HepG2 (cell line): ENCODE measurements at regions not wholly inside any gene's neighbourhood (a gene's known extent, or its start where the extent isn't known, plus 50 kb on each side); places are given as distances from the start of the nearest gene placed in this dataset.

Experiments
- ATAC-seq: fragments of 200-7000 bp; cut with Tn5 transposase; 3 replicates; pipeline ENCODE4 v1.9.1; 2020; ENCODE audit warnings: mild to moderate bottlenecking, moderate library complexity
- BruUV-seq: library from RNA; stranded (reverse); fragments of 400-500 nt; replicated peaks from 2 replicates; lab custom pipeline; 2021; lab: Mats Ljungman, UMichigan
- CTCF ChIA-PET: fragments of 300-600 bp; formaldehyde crosslinking; extraction: SDS; loops from one replicate; lab custom pipeline; 2021; ENCODE audit warnings: low total read pairs, inconsistent platforms, low intra/inter-chr PET ratio; lab: Yijun Ruan, JAX
- POLR2A ChIA-PET: fragments of 350-600 bp; sonication (Branson Sonifier 250); formaldehyde crosslinking; loops from one replicate; lab custom pipeline; 2020; ENCODE audit warnings: antibody characterized with exemption, inconsistent platforms; lab: Yijun Ruan, JAX
- DNase-seq: peaks from one replicate; pipeline ENCODE4 v3.0.0-alpha.2; 2015; ENCODE audit warnings: low spot score
- FAIRE-seq: peaks from 3 replicates; lab custom pipeline; 2011; peaks lifted over from hg19 to GRCh38; lab: Jason Lieb, UNC
- H2AFZ ChIP-seq: one replicate; pipeline ENCODE4 v1.6.1; 2011; ENCODE audit warnings: low read length, inconsistent platforms
- H3K27ac ChIP-seq: fragments of 300-600 bp; 3 replicates; pipeline ENCODE4 v1.8.0; 2011; ENCODE audit warnings: mixed run types, mild to moderate bottlenecking, mixed read lengths, low read length, inconsistent platforms; ENCODE audit not compliant: insufficient read depth; ENCODE audit errors: extremely low read length
- H3K27me3 ChIP-seq, 2 experiments: fragments of 200-600 bp in 1 of 2; 2 replicates in 1 of 2; 3 replicates in 1 of 2; pipeline versions ENCODE4 v1.6.0 to v1.8.0; 2011; ENCODE audit warnings: low read length in 2 of 2, mild to moderate bottlenecking in 2 of 2, moderate library complexity in 2 of 2, inconsistent platforms in 1 of 2; ENCODE audit not compliant: insufficient read depth in 2 of 2, control insufficient read depth in 1 of 2
- H3K36me3 ChIP-seq, 2 experiments: fragments of 200-600 bp in 1 of 2; replicated peaks in 1 of 2; 2 replicates in 1 of 2; 3 replicates in 1 of 2; pipeline versions ENCODE4 v1.5.1 to v1.8.0; 2011; ENCODE audit warnings: low read length in 2 of 2, inconsistent platforms in 1 of 2; ENCODE audit not compliant: insufficient read depth in 2 of 2, control insufficient read depth in 1 of 2
- H3K4me1 ChIP-seq: 2 replicates; pipeline ENCODE4 v1.5.1; 2012; ENCODE audit warnings: low read length, inconsistent platforms; ENCODE audit not compliant: insufficient read depth
- H3K4me2 ChIP-seq: 2 replicates; pipeline ENCODE4 v1.6.0; 2011; ENCODE audit warnings: low read depth, low read length, inconsistent platforms
- H3K4me3 ChIP-seq, 3 experiments: fragments of 200-600 bp in 1 of 3; sonication (generic), shearing (Covaris generic) in 1 of 3; replicated peaks in 1 of 3; 2 replicates each; pipeline ENCODE4 v1.5.1; 2011 to 2016; ENCODE audit warnings: low read length in 3 of 3, inconsistent platforms in 2 of 3, low read depth in 2 of 3, mild to moderate bottlenecking in 2 of 3, control low read depth in 1 of 3, mixed read lengths in 1 of 3; ENCODE audit not compliant: insufficient read depth in 1 of 3
- H3K79me2 ChIP-seq: one replicate; pipeline ENCODE4 v1.6.1; 2011; ENCODE audit warnings: low read length, inconsistent platforms; ENCODE audit not compliant: insufficient read depth
- H3K9ac ChIP-seq: 2 replicates; pipeline ENCODE4 v1.6.0; 2011; ENCODE audit warnings: mild to moderate bottlenecking, low read depth, low read length, inconsistent platforms; ENCODE audit not compliant: insufficient read depth
- H3K9me3 ChIP-seq: 2 replicates; pipeline ENCODE4 v1.5.1; 2012; ENCODE audit warnings: mild to moderate bottlenecking, low read length
- H4K20me1 ChIP-seq: 2 replicates; pipeline ENCODE4 v1.6.0; 2011; ENCODE audit warnings: inconsistent platforms, mild to moderate bottlenecking, low read length, moderate library complexity; ENCODE audit not compliant: insufficient read depth
- ARNT ChIP-seq: fragments of 450-650 bp; IDR thresholded peaks from 2 replicates; pipeline ENCODE4 v1.6.1; 2017
- MAFF ChIP-seq: IDR thresholded peaks from 2 replicates; pipeline ENCODE4 v1.6.1; 2011; ENCODE audit warnings: low read depth, low read length, improper control_type of control experiment
- MAFK ChIP-seq, 2 experiments: IDR thresholded peaks in 1 of 2; conservative IDR thresholded peaks in 1 of 2; 2 replicates each; pipeline ENCODE4 v1.6.1; 2011; ENCODE audit warnings: improper control_type of control experiment in 2 of 2, low read length in 2 of 2
- MYPOP ChIP-seq: sonication (generic); formaldehyde crosslinking; IDR thresholded peaks from 2 replicates; pipeline ENCODE4 v1.8.1; 2023; ENCODE audit warnings: mild to moderate bottlenecking, moderate library complexity, missing genetic modification reagents
- PREB ChIP-seq: sonication (generic); formaldehyde crosslinking; IDR thresholded peaks from 2 replicates; pipeline ENCODE4 v1.4.0; 2020; ENCODE audit warnings: missing genetic modification reagents
- RAD51 ChIP-seq: fragments of 450-650 bp; IDR thresholded peaks from 2 replicates; pipeline ENCODE4 v1.6.1; 2016; ENCODE audit warnings: borderline replicate concordance
- ZNF138 ChIP-seq: sonication (generic); formaldehyde crosslinking; IDR thresholded peaks from 2 replicates; pipeline ENCODE4 v1.5.0; 2020; ENCODE audit warnings: mild to moderate bottlenecking, low read depth, missing genetic modification reagents
- ZNF724P ChIP-seq: sonication (generic); formaldehyde crosslinking; IDR thresholded peaks from 2 replicates; pipeline ENCODE4 v1.8.0; 2022; ENCODE audit warnings: missing genetic modification reagents, borderline replicate concordance
- ZNF776 ChIP-seq: sonication (generic); formaldehyde crosslinking; IDR thresholded peaks from 2 replicates; pipeline ENCODE4 v1.4.0; 2020; ENCODE audit warnings: mild to moderate bottlenecking, missing genetic modification reagents
- WGBS: methylation state at CpG from one replicate; pipeline ENCODE4 v1.1.6; 2017; ENCODE audit warnings: low lambda C conversion rate; 5-methylcytosine and 5-hydroxymethylcytosine counted together
- in situ Hi-C: cut with HindIII; loops from 2 replicates; pipeline ENCODE4 v1.10.0; 2017; ENCODE audit warnings: low pct_unique_long_range_greater_than_20kb; ENCODE audit not compliant: extremely low pct_ligation_motif_present
- intact Hi-C: fragments of 100-400 bp; cut with micrococcal nuclease; formaldehyde crosslinking; loops from one replicate; pipeline ENCODE4 v1.10.0; 2022; ENCODE audit not compliant: unreplicated experiment
- TF ChIP-seq, protein P1 (sequence below): sonication (generic); formaldehyde crosslinking; IDR thresholded peaks from 2 replicates; pipeline ENCODE4 v1.8.1; 2023; ENCODE audit warnings: missing genetic modification reagents, inconsistent platforms, borderline replicate concordance

DNA sequence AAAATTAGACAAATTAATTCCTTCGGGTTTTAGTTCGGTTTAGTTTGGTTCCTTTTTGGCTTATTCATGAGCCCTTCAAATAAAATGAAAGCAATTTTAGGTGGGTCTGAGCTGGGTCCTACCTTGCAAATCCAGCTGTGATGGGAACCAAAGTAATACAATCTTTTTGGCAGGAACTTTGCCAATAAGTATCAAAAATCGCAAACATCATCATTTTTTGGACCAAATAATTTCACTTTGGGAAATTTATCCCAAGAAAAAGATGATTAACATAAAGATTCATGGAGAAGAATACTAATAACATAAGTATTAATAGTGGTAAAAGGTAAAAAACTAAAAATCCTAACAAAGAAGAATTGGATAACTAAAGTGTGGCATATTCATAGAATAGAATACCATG lies 67.8 kb upstream of the MYOCD start:
- no peaks in the 10 kb centered on the region for H3K4me1 ChIP-seq
- BruUV-seq, result no TSS peak
- H3K79me2 ChIP-seq, result no peaks in the 10 kb centered on the region
- no peaks in the 10 kb centered on the region for H4K20me1 ChIP-seq
- H3K9ac ChIP-seq, result no peak overlapping the region
- POLR2A ChIA-PET, result no interaction called here
- H3K36me3 ChIP-seq, result no peaks in the 10 kb centered on the region
- H3K4me3 ChIP-seq, result no peak overlapping the region
- no peak for FAIRE-seq
- no peak overlapping the region for H3K27ac ChIP-seq
- no peaks in the 10 kb centered on the region for H3K9me3 ChIP-seq
- no peak overlapping the region for H2AFZ ChIP-seq
- H3K27me3 ChIP-seq, result no peaks in the 10 kb centered on the region
- TF ChIP-seq, protein P1, sequence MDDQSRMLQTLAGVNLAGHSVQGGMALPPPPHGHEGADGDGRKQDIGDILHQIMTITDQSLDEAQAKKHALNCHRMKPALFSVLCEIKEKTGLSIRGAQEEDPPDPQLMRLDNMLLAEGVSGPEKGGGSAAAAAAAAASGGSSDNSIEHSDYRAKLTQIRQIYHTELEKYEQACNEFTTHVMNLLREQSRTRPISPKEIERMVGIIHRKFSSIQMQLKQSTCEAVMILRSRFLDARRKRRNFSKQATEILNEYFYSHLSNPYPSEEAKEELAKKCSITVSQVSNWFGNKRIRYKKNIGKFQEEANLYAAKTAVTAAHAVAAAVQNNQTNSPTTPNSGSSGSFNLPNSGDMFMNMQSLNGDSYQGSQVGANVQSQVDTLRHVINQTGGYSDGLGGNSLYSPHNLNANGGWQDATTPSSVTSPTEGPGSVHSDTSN (CRISPR knock-in tag), result no peak
- no peak for TF ChIP-seq ZNF776
- no peak for TF ChIP-seq PREB (CRISPR knock-in tag)
- no peak for TF ChIP-seq MYPOP
- TF ChIP-seq RAD51, result no peak
- TF ChIP-seq ZNF724P (CRISPR knock-in tag), result no peak
- peak; percentile 72 to 86 for TF ChIP-seq MAFK (conservative IDR thresholded peaks at IDR 0.05 in 1 of 2, IDR thresholded peaks at IDR 0.05 in 1 of 2; ENCODE audit: low read length in 2 of 2)
- peak; percentile 78 for TF ChIP-seq MAFF
- TF ChIP-seq ZNF138 (CRISPR knock-in tag), result no peak
- no peak for TF ChIP-seq ARNT
- TF ChIP-seq, all 625 proteins: peak for 2
- no peak for DNase-seq
- H3K4me2 ChIP-seq, result no peak overlapping the region
- under 1% methylated on average over 3 of the region's 3 CpGs for WGBS
- CTCF ChIA-PET, result no interaction called here
- no peak for ATAC-seq
- intact Hi-C loops (no loop called here), in situ Hi-C loops (no loop called here)
